KOPT-K1 (cell line): ENCODE measurements at regions not wholly inside any gene's neighbourhood (a gene's known extent, or its start where the extent isn't known, plus 50 kb on each side); places are given as distances from the start of the nearest gene placed in this dataset.

Experiments
- H3K27ac ChIP-seq: fragments of 200-600 bp; sonication (generic); 2 replicates; pipeline ENCODE4 v1.5.1; 2016; ENCODE audit warnings: antibody characterized with exemption, mild to moderate bottlenecking, low read depth, low read length; ENCODE audit not compliant: poor library complexity, severe bottlenecking
- H3K36me3 ChIP-seq: fragments of 200-600 bp; sonication (generic); 2 replicates; pipeline ENCODE4 v1.5.1; 2017; ENCODE audit warnings: antibody characterized with exemption, mild to moderate bottlenecking, low read length, moderate library complexity; ENCODE audit not compliant: insufficient read depth
- H3K9me3 ChIP-seq: fragments of 200-600 bp; sonication (generic); 2 replicates; pipeline ENCODE4 v1.5.1; 2017; ENCODE audit warnings: antibody characterized with exemption, low read length, mild to moderate bottlenecking; ENCODE audit not compliant: insufficient read depth, poor library complexity, severe bottlenecking

GRCh38 chr6:66662196-66662595, 955.2 kb upstream of the EYS start:
- Histone ChIP-seq H3K9me3 (no peaks in the 10 kb centered on the region), H3K36me3 (no peaks in the 10 kb centered on the region), H3K27ac (no peak overlapping the region)

- no peak overlapping the region for H3K27ac ChIP-seq
- H3K9me3 ChIP-seq, result no peaks in the 10 kb centered on the region
- H3K36me3 ChIP-seq, result no peaks in the 10 kb centered on the region
These were observed 948.4 kb upstream of the EYS start for GRCh38 chr6:66655420-66655819.

GRCh38 chr6:66638518-66638917, 931.5 kb upstream of the EYS start:
- Histone ChIP-seq H3K36me3 (no peaks in the 10 kb centered on the region), H3K27ac (no peak overlapping the region), H3K9me3 (no peaks in the 10 kb centered on the region)

- H3K36me3 ChIP-seq, result no peaks in the 10 kb centered on the region
- no peaks in the 10 kb centered on the region for H3K9me3 ChIP-seq
- H3K27ac ChIP-seq, result no peak overlapping the region
These were observed 931.1 kb upstream of the EYS start for GRCh38 chr6:66638099-66638498.

GRCh38 chr6:66628917-66629316, 921.9 kb upstream of the EYS start:
- Histone ChIP-seq H3K9me3 (no peaks in the 10 kb centered on the region), H3K36me3 (no peaks in the 10 kb centered on the region), H3K27ac (no peak overlapping the region)

- Histone ChIP-seq H3K36me3 (no peaks in the 10 kb centered on the region), H3K27ac (no peak overlapping the region), H3K9me3 (no peaks in the 10 kb centered on the region)
These were observed 916.0 kb upstream of the EYS start for GRCh38 chr6:66623050-66623449.

- no peak overlapping the region for H3K27ac ChIP-seq
- H3K9me3 ChIP-seq, result no peaks in the 10 kb centered on the region
- no peaks in the 10 kb centered on the region for H3K36me3 ChIP-seq
These were observed 898.9 kb upstream of the EYS start for GRCh38 chr6:66605971-66606370.

GRCh38 chr6:66605011-66605410, 898.0 kb upstream of the EYS start:
- Histone ChIP-seq H3K36me3 (no peaks in the 10 kb centered on the region), H3K9me3 (no peaks in the 10 kb centered on the region), H3K27ac (no peak overlapping the region)

- Histone ChIP-seq H3K36me3 (no peaks in the 10 kb centered on the region), H3K9me3 (no peaks in the 10 kb centered on the region), H3K27ac (no peak overlapping the region)
These were observed 892.5 kb upstream of the EYS start for GRCh38 chr6:66599541-66599940.

- Histone ChIP-seq H3K27ac (no peak overlapping the region), H3K9me3 (no peaks in the 10 kb centered on the region), H3K36me3 (no peaks in the 10 kb centered on the region)
These were observed 871.3 kb upstream of the EYS start for GRCh38 chr6:66578362-66578761.

GRCh38 chr6:66568271-66568670, 861.2 kb upstream of the EYS start:
- Histone ChIP-seq H3K27ac (no peak overlapping the region), H3K9me3 (no peaks in the 10 kb centered on the region), H3K36me3 (no peaks in the 10 kb centered on the region)

GRCh38 chr6:66561479-66561878, 854.5 kb upstream of the EYS start:
- Histone ChIP-seq H3K36me3 (no peaks in the 10 kb centered on the region), H3K9me3 (no peaks in the 10 kb centered on the region), H3K27ac (no peak overlapping the region)

- Histone ChIP-seq H3K9me3 (no peaks in the 10 kb centered on the region), H3K27ac (no peak overlapping the region), H3K36me3 (no peaks in the 10 kb centered on the region)
These were observed 851.2 kb upstream of the EYS start for GRCh38 chr6:66558189-66558588.

GRCh38 chr6:66556936-66557335, 849.9 kb upstream of the EYS start:
- Histone ChIP-seq H3K9me3 (no peaks in the 10 kb centered on the region), H3K36me3 (no peaks in the 10 kb centered on the region), H3K27ac (no peak overlapping the region)

GRCh38 chr6:66555082-66555481, 848.1 kb upstream of the EYS start:
- no peaks in the 10 kb centered on the region for H3K36me3 ChIP-seq
- no peaks in the 10 kb centered on the region for H3K9me3 ChIP-seq
- no peak overlapping the region for H3K27ac ChIP-seq

- Histone ChIP-seq H3K9me3 (no peaks in the 10 kb centered on the region), H3K36me3 (no peaks in the 10 kb centered on the region), H3K27ac (no peak overlapping the region)
These were observed 846.4 kb upstream of the EYS start for GRCh38 chr6:66553441-66553840.
